GM18861 (cell line): ENCODE measurements at regions not wholly inside any gene's neighbourhood (a gene's known extent, or its start where the extent isn't known, plus 50 kb on each side); places are given as distances from the start of the nearest gene placed in this dataset.

ENCODE experiments used
- ATAC-seq: cut with Tn5 transposase; IDR thresholded peaks from one replicate; pipeline ENCODE4 v1.9.1; 2021; ENCODE audit not compliant: unreplicated experiment

GRCh38 chr1:98081944-98082343 lies 161.1 kb upstream of the DPYD start:
- no peak for ATAC-seq

DNA sequence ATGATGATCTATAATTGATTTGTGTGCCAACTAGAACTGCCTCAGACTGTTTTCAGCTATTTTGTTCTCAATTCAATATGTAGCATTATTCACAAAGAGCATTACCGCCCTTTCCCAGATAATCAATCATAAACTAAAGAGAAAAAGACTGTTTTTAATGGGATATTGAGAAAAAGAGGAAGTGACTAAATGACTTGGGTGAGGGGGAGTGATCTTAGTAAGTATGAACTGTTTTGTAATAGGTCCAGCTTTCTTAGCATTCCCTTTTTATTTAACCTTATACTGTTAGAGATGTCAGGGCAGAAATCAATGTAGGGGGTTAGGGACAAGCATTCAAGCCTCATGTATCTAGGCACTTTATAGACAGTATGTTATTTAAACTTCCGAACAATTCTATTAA lies 157.8 kb upstream of the DPYD start:
- no peak for ATAC-seq

DNA sequence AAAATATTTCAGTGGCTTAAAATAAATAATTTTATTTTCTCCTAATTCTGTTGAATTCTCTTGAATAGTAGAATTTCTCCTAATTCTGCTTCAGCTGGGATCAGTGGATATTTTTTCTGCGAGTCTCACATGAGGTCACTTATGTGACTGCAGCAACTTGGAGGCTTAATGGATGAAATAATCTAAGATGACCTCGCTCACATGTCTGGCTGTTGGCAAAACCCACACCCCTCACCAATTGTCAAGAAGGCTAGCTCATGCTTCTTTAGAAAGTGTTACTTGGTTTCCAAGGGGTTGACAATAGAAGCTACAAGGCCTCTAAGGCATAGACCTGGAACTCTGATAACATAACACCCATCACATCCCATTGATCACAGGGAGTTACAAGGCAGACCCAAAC lies 156.9 kb upstream of the DPYD start:
- ATAC-seq = no peak

- no peak for ATAC-seq
Measured at GRCh38 chr1:98075626-98076025, 154.8 kb upstream of the DPYD start.

DNA sequence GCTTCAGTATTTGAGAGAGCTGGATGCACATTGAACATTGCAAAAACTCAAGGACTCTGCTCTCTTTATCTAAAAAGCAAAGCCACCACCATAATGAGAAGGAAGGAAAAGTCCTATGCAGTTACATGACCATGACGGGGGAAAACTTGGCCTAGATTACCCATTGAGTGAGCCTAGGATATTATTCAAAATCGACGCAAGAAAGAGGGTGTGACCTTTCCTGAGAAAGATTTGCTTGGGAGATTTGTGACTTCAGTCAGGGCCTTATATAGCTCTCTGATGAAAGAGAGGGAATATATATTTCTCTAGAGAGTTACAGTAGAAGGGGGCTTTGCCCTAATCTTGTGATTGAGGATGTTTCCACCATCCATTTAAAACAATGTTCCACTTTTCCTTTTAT lies 153.0 kb upstream of the DPYD start:
- no peak for ATAC-seq

DNA sequence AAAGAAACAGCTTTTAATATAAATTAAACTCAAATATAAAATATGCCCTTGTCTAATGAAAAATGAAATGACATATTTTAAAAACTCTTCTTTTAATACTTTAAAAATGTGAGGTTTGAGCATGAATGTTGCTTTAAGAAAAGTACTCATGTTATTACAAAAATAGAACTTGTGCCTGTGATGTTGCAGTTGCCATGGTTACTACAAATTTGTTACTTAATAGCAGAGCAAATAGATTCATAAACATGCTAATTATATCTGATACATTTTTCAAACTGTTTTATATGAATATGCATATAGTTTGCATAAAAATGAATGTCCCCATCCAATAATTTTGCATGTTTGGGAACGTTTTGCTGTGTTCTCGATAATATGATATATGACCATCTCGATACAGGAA lies 152.3 kb upstream of the DPYD start:
- ATAC-seq = no peak

GRCh38 chr1:98072047-98072446 lies 151.2 kb upstream of the DPYD start:
- ATAC-seq = no peak

- no peak for ATAC-seq
Measured at GRCh38 chr1:98068016-98068415, 147.2 kb upstream of the DPYD start.

DNA sequence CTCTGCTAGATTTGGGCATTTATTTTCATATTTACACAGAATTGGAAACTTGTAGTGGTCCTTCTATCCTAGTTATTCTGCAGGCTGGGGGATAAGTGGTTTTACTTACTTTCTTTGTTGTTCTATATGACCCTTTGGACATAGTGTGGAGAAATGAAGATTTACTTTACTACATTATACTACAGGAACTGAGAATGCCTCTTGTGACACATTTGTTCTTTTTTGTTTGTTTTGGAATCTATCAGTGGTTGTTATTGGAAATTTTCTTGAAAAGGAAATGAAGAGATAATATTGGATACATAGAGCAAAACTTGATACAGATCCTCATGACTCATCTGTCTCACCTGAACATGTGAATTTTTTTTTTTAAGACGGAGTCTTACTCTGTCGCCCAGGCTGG lies 146.1 kb upstream of the DPYD start:
- ATAC-seq = no peak

DNA sequence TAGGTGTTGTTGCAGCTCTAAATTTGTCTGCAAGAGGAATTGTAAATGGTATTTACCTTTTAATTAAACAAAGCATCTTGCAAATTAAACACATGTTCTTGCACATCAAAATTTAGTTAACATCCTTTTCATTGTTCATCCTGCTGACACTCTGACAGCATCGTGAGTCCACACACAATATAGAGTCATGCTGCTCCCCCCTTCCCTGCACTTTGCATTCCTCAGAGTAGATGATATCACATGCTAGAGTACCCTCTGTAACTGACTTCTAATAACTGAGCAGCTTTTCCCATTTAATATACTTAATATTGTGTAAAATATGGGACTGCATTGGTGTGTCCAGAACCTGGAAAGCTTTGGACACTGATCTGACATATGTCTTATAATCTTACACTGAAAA lies 138.8 kb upstream of the DPYD start:
- ATAC-seq = no peak

DNA sequence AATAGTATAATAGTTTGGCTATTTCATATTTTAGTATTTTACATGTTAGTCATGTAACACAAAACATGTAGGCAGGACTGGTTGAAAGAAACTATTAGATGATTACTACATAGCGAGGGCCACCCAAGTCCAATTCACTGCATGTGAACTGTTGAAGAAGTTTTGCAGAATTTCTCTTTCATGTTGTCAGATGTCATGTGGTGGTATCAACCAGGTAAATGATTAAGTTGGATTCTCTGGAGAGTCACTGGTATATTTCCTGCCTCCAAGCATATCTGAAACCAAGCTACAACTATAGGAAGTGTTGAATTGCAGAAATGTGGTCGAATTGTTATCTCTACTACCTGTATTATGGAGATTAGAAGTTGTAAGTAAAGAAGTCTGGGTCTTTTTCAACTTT lies 137.8 kb upstream of the DPYD start:
- ATAC-seq = no peak

DNA sequence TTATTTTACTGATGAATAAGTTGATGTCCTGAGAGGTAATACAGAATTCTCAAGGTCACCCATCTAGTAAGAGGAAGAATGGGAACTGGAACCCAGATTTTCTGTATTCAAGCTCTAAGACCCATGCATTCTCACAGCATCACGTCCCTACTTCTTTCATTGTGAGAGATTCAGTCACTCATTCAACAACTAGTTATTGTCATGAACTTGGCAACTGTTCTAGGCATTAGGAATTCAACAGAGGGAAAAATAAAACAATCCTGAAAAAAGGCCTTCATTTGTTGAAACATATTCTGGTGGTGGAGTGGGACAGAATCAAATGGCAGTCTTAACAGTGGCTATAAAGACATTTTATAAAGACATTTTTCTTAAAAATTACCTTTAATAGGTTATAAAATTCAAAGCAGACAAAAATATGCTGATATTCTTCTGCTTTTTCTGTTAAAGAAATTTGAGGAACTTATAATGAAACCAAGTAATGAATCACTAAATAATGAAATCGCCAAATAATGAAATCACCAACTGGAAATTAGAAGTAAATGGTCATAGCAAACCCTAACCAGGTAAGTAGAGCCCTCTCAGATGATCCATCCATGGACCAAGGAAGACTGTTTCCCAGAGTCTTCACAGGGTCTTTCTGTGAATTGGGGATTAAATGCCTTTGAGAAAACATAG lies 136.5 kb upstream of the DPYD start:
- no peak for ATAC-seq

- no peak for ATAC-seq
Measured at GRCh38 chr1:98056781-98057180, 135.9 kb upstream of the DPYD start.

GRCh38 chr1:98055457-98055856 lies 134.6 kb upstream of the DPYD start:
- no peak for ATAC-seq

- no peak for ATAC-seq
Measured at GRCh38 chr1:98054786-98055185, 134.0 kb upstream of the DPYD start.

DNA sequence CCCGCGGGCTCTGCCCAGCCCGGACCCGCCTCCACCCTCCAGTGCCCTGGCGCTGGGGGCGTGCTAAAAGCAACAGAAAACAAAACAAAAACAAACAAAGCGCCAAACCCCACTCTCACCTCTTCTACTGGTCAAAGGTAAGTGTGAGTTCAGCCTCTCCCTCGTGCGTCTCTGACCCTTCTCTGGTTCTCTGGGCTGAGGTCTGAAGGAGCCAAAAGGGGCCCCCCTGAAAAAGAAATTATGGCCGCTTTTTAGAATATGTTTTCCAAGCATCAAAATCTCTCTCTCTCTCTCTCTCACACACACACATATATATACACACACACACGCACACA lies 133.5 kb upstream of the DPYD start:
- no peak for ATAC-seq

- peak; percentile 84 for ATAC-seq
Measured at GRCh38 chr1:98053471-98054366, 132.9 kb upstream of the DPYD start.

GRCh38 chr1:98051065-98051675 lies 130.3 kb upstream of the DPYD start:
- ATAC-seq = peak; percentile 55

- ATAC-seq = no peak
Measured at GRCh38 chr1:98049370-98050135, 128.7 kb upstream of the DPYD start.

DNA sequence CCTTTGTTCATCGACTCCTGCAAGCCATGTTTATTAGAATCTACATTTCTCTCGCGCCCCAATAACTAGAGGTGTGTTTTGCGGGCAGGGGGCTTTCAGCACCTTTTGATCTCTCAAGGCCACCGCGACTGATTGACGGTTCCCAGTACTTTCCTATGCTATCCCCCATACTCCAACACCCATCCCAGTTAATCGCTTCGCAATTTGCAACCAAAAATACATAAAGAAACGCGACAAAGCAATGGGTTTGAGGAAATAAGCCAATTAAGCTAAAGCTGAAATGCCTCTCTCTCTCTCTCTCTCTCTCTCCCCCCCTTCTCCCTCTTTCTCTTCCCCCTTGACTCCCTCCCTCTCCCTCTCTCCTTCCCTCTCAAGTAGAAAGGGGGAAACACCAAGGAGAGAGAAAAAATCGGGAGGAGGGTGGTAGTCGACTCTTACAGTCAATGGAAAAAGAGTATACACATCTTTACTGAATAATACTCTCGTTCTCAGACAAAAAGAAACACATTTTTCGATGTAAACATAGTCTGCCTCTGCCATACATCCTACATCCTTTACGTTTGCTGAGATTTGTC lies 128.0 kb upstream of the DPYD start:
- no peak for ATAC-seq

DNA sequence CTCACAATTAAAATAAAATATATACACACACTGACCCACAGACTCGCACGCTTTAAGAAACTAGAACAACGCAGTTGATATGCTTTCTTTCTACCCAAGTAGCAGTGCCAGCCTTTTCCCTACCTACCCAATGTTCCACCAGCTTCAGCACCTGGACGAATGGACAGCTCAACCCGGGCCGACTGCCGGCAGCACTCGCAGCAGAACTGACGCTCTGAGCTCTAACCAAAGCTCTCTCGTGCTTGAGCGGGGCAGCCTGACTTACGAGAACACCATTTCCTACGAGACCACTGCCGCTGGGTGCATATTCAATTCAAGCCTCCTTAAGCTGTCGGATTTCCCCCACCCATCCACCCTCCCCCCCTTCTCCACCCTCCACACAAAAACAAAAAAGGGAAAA lies 127.4 kb upstream of the DPYD start:
- peak; percentile 36 for ATAC-seq
